IPS DF 6.9 (cell line): ENCODE measurements at regions not wholly inside any gene's neighbourhood (a gene's known extent, or its start where the extent isn't known, plus 50 kb on each side); places are given as distances from the start of the nearest gene placed in this dataset.

Source experiments
- DNase-seq: peaks from one replicate; pipeline ENCODE4 v3.0.0-alpha.2; 2013; ENCODE audit warnings: low read depth, low spot score
- H3K27ac ChIP-seq: one replicate; pipeline ENCODE4 v1.5.1; 2013; ENCODE audit warnings: low read length, control low read depth
- H3K27me3 ChIP-seq: 2 replicates; pipeline ENCODE4 v1.6.1; 2013; ENCODE audit warnings: mild to moderate bottlenecking, low read length; ENCODE audit not compliant: control insufficient read depth, insufficient read depth
- H3K36me3 ChIP-seq: 2 replicates; pipeline ENCODE4 v1.6.1; 2013; ENCODE audit warnings: low read length; ENCODE audit not compliant: control insufficient read depth, insufficient read depth
- H3K4me1 ChIP-seq: 2 replicates; pipeline ENCODE4 v1.6.1; 2013; ENCODE audit warnings: low read length; ENCODE audit not compliant: control insufficient read depth, insufficient read depth
- H3K4me3 ChIP-seq: 2 replicates; pipeline ENCODE4 v1.5.1; 2013; ENCODE audit warnings: mild to moderate bottlenecking, low read length
- H3K9me3 ChIP-seq: 2 replicates; pipeline ENCODE4 v1.6.1; 2013; ENCODE audit warnings: low read length, inconsistent platforms; ENCODE audit not compliant: control insufficient read depth, insufficient read depth
- WGBS: extraction: QIAGEN DNeasy Blood & Tissue Kit; methylation state at CpG from one replicate; pipeline ENCODE4 v1.1.7; 2013; ENCODE audit warnings: mixed read lengths, missing lambda C conversion rate; ENCODE audit not compliant: insufficient read length, insufficient coverage; 5-methylcytosine and 5-hydroxymethylcytosine counted together

GRCh38 chr5:51843893-51844292, 460.6 kb downstream of the ISL1 start:
- Histone ChIP-seq H3K36me3 (no peaks in the 10 kb centered on the region), H3K27ac (no peak overlapping the region), H3K4me1 (no peaks in the 10 kb centered on the region; the same call in 1 of the 2 replicates), H3K27me3 (no peaks in the 10 kb centered on the region), H3K9me3 (no peaks in the 10 kb centered on the region), H3K4me3 (no peak overlapping the region)
- WGBS, result no CpG with 5 or more reads among the region's 7 CpGs
- no peak for DNase-seq

GRCh38 chr5:51846015-51846414, 462.8 kb downstream of the ISL1 start:
- Histone ChIP-seq H3K9me3 (no peaks in the 10 kb centered on the region), H3K27me3 (no peaks in the 10 kb centered on the region), H3K4me3 (no peak overlapping the region), H3K27ac (no peak overlapping the region), H3K4me1 (no peaks in the 10 kb centered on the region; the same call in 1 of the 2 replicates), H3K36me3 (no peaks in the 10 kb centered on the region)
- DNase-seq, result no peak
- no CpG with 5 or more reads among the region's 2 CpGs for WGBS

GRCh38 chr5:51859624-51860023, 476.4 kb downstream of the ISL1 start:
- Histone ChIP-seq H3K4me1 (no peaks in the 10 kb centered on the region; the same call in 1 of the 2 replicates), H3K27ac (no peak overlapping the region), H3K4me3 (no peak overlapping the region), H3K27me3 (no peaks in the 10 kb centered on the region), H3K9me3 (no peaks in the 10 kb centered on the region), H3K36me3 (no peaks in the 10 kb centered on the region)
- DNase-seq, result no peak
- no CpG with 5 or more reads among the region's 4 CpGs for WGBS

GRCh38 chr5:51860532-51861018, 477.3 kb downstream of the ISL1 start:
- Histone ChIP-seq H3K4me1 (no peaks in the 10 kb centered on the region; the same call in 1 of the 2 replicates), H3K9me3 (no peaks in the 10 kb centered on the region), H3K36me3 (no peaks in the 10 kb centered on the region), H3K4me3 (no peak overlapping the region), H3K27ac (no peak overlapping the region), H3K27me3 (no peaks in the 10 kb centered on the region)
- DNase-seq, result no peak
- WGBS, result no CpG with 5 or more reads among the region's 1 CpG

- no peaks in the 10 kb centered on the region for H3K36me3 ChIP-seq
- DNase-seq, result no peak
- H3K4me3 ChIP-seq, result no peak overlapping the region
- H3K4me1 ChIP-seq, result no peaks in the 10 kb centered on the region
- H3K27ac ChIP-seq, result no peak overlapping the region
- no peaks in the 10 kb centered on the region for H3K27me3 ChIP-seq
- no CpG with 5 or more reads among the region's 2 CpGs for WGBS
- no peaks in the 10 kb centered on the region for H3K9me3 ChIP-seq
These were observed 488.9 kb downstream of the ISL1 start for GRCh38 chr5:51872144-51872543.

GRCh38 chr5:51881901-51882300, 498.7 kb downstream of the ISL1 start:
- Histone ChIP-seq H3K9me3 (no peaks in the 10 kb centered on the region), H3K4me3 (no peak overlapping the region; the same call in 1 of the 2 replicates), H3K36me3 (no peaks in the 10 kb centered on the region), H3K27me3 (no peaks in the 10 kb centered on the region), H3K4me1 (0 out of 2 replicates have a peak, but pooled peaks cover 1% of the 10 kb centered on the region), H3K27ac (no peak overlapping the region)
- DNase-seq, result peak; percentile 47

- no CpG with 5 or more reads among the region's 1 CpG for WGBS
- Histone ChIP-seq H3K36me3 (no peaks in the 10 kb centered on the region), H3K4me3 (no peak overlapping the region), H3K9me3 (no peaks in the 10 kb centered on the region), H3K4me1 (0 out of 2 replicates have a peak, but pooled peaks cover 1% of the 10 kb centered on the region), H3K27me3 (no peaks in the 10 kb centered on the region), H3K27ac (no peak overlapping the region)
- no peak for DNase-seq
These were observed 499.4 kb downstream of the ISL1 start for GRCh38 chr5:51882647-51883046.

- Histone ChIP-seq H3K36me3 (no peaks in the 10 kb centered on the region), H3K27me3 (no peaks in the 10 kb centered on the region), H3K4me3 (no peak overlapping the region), H3K4me1 (no peaks in the 10 kb centered on the region), H3K9me3 (no peaks in the 10 kb centered on the region), H3K27ac (no peak overlapping the region)
- WGBS, result no CpG with 5 or more reads among the region's 2 CpGs
- DNase-seq, result no peak
These were observed 506.5 kb downstream of the ISL1 start for GRCh38 chr5:51889703-51890102.

GRCh38 chr5:51890435-51891116, 507.3 kb downstream of the ISL1 start:
- Histone ChIP-seq H3K4me3 (no peak overlapping the region), H3K4me1 (no peaks in the 10 kb centered on the region), H3K36me3 (no peaks in the 10 kb centered on the region), H3K27ac (no peak overlapping the region), H3K9me3 (no peaks in the 10 kb centered on the region), H3K27me3 (no peaks in the 10 kb centered on the region)
- WGBS, result no CpG with 5 or more reads among the region's 5 CpGs
- no peak for DNase-seq

GRCh38 chr5:51892680-51893079, 509.4 kb downstream of the ISL1 start:
- H3K27me3 ChIP-seq, result no peaks in the 10 kb centered on the region
- no peaks in the 10 kb centered on the region for H3K4me1 ChIP-seq
- H3K36me3 ChIP-seq, result no peaks in the 10 kb centered on the region
- no peak for DNase-seq
- no peak overlapping the region for H3K4me3 ChIP-seq
- no CpG with 5 or more reads among the region's 1 CpG for WGBS
- no peaks in the 10 kb centered on the region for H3K9me3 ChIP-seq
- H3K27ac ChIP-seq, result no peak overlapping the region

GRCh38 chr5:51895834-51896233, 512.6 kb downstream of the ISL1 start:
- DNase-seq, result no peak
- H3K27me3 ChIP-seq, result no peaks in the 10 kb centered on the region
- no peaks in the 10 kb centered on the region for H3K9me3 ChIP-seq
- H3K4me3 ChIP-seq, result no peak overlapping the region
- H3K36me3 ChIP-seq, result no peaks in the 10 kb centered on the region
- H3K4me1 ChIP-seq, result no peaks in the 10 kb centered on the region
- H3K27ac ChIP-seq, result no peak overlapping the region
